Endothelial cell (in vitro differentiated cells): ENCODE measurements at regions not wholly inside any gene's neighbourhood (a gene's known extent, or its start where the extent isn't known, plus 50 kb on each side); places are given as distances from the start of the nearest gene placed in this dataset.

Source experiments
- DNase-seq: peaks from one replicate; pipeline ENCODE4 v3.0.0; 2021; ENCODE audit warnings: low spot score
- H3K27ac Mint-ChIP-seq: one replicate; pipeline ENCODE4 v1.8.0; 2021; ENCODE audit warnings: mixed read lengths, inconsistent platforms; ENCODE audit not compliant: unreplicated experiment
- H3K27me3 Mint-ChIP-seq: one replicate; pipeline ENCODE4 v1.8.0; 2021; ENCODE audit warnings: mild to moderate bottlenecking, moderate library complexity, mixed read lengths, inconsistent platforms; ENCODE audit not compliant: unreplicated experiment
- H3K36me3 Mint-ChIP-seq: one replicate; pipeline ENCODE4 v1.8.0; 2021; ENCODE audit warnings: mild to moderate bottlenecking, low read depth, mixed read lengths, inconsistent platforms; ENCODE audit not compliant: unreplicated experiment
- H3K4me1 Mint-ChIP-seq: one replicate; pipeline ENCODE4 v1.8.0; 2021; ENCODE audit warnings: mild to moderate bottlenecking, mixed read lengths, inconsistent platforms; ENCODE audit not compliant: unreplicated experiment
- H3K4me3 Mint-ChIP-seq: one replicate; pipeline ENCODE4 v1.8.0; 2021; ENCODE audit warnings: mild to moderate bottlenecking, mixed read lengths, inconsistent platforms; ENCODE audit not compliant: unreplicated experiment
- H3K9me3 Mint-ChIP-seq: one replicate; pipeline ENCODE4 v1.8.0; 2021; ENCODE audit warnings: mixed read lengths, inconsistent platforms; ENCODE audit not compliant: unreplicated experiment
- CTCF ChIP-seq: fragments of 200-600 bp; sonication (generic); IDR thresholded peaks from one replicate; pipeline ENCODE4 v1.5.0; 2021; ENCODE audit warnings: antibody characterized with exemption; ENCODE audit not compliant: unreplicated experiment

DNA sequence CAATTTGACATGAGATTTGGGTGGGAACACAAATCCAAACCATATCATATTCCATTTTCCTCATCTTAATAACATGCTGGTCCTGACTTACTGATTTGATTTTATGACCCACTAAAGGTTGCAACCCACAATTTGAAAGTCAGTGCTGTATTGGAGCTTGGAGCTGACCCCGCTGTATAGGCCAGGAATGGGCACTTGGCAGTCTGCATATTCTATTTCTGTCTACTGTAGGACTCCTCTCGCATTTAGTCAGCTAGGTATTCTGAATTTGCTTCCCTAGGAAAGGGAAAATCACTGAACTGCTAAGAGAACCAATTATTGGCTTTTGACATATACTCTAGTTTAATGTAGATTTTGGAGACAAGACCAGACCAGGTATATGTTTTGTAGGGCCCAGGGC, 157.0 kb downstream of the MFSD1 start:
- no peak for DNase-seq
- Mint-ChIP-seq H3K27me3 (peaks cover 1% of the 10 kb centered on the region), H3K4me3 (no peak overlapping the region), H3K9me3 (no peaks in the 10 kb centered on the region), H3K27ac (no peak overlapping the region), H3K36me3 (no peaks in the 10 kb centered on the region), H3K4me1 (no peaks in the 10 kb centered on the region)
- TF ChIP-seq CTCF = no peak

GRCh38 chr3:158961471-158961870, 159.6 kb downstream of the MFSD1 start:
- Mint-ChIP-seq H3K4me1 (no peaks in the 10 kb centered on the region), H3K27ac (no peak overlapping the region), H3K9me3 (no peaks in the 10 kb centered on the region), H3K27me3 (peaks cover 1% of the 10 kb centered on the region), H3K36me3 (no peaks in the 10 kb centered on the region), H3K4me3 (no peak overlapping the region)
- no peak for TF ChIP-seq CTCF
- no peak for DNase-seq

GRCh38 chr3:158961911-158962310, 160.1 kb downstream of the MFSD1 start:
- no peak for TF ChIP-seq CTCF
- Mint-ChIP-seq H3K4me3 (no peak overlapping the region), H3K4me1 (no peaks in the 10 kb centered on the region), H3K36me3 (no peaks in the 10 kb centered on the region), H3K27me3 (peaks cover 1% of the 10 kb centered on the region), H3K27ac (no peak overlapping the region), H3K9me3 (no peaks in the 10 kb centered on the region)
- DNase-seq = no peak

DNA sequence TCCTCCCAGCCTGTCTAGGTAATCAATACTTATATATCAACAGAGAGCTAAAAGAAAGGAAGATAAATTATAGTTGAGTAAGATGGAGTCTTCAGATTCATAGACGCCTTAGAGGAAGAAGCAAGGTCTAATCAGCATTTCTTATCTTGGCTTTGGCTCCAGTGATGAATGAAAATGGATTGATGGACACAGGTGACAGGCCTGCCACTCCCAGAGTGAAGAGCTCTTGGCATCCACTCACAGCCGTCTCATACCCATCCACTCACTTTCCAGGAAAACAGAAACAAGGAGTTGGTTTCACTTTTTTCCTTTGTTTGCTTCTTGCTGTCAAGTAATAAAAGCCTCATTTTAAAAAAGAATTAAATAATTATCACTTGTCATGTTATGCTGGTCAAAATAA, 168.2 kb downstream of the MFSD1 start:
- peaks cover 4% of the 10 kb centered on the region for H3K36me3 Mint-ChIP-seq
- no peak overlapping the region for H3K27ac Mint-ChIP-seq
- no peak for TF ChIP-seq CTCF
- no peak for DNase-seq
- H3K4me3 Mint-ChIP-seq = no peak overlapping the region
- H3K9me3 Mint-ChIP-seq = no peaks in the 10 kb centered on the region
- no peaks in the 10 kb centered on the region for H3K27me3 Mint-ChIP-seq
- peaks cover 26% of the 10 kb centered on the region for H3K4me1 Mint-ChIP-seq

DNA sequence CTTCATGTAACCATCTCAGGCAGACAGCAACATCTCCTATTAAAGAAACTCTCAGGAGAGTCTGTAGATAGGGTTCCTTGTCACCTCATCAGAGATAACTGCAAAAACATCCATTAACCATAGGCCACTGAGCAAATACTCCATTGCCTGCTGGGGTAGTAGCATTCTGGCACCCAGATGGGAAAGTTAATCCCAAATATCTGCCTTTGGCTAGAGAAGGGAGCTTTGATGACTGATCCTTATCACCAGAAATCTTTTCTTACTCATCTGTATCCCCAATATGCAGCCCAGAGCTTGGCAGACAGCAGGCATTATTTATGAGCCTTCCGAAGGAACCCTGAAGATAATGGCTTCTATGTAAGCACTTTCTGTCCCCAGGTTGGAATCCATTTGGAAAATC, 173.1 kb downstream of the MFSD1 start:
- H3K9me3 Mint-ChIP-seq = no peaks in the 10 kb centered on the region

More for the DNA sequence above, 173.1 kb downstream of the MFSD1 start:
- Mint-ChIP-seq H3K27ac (no peak overlapping the region), H3K27me3 (peaks cover 3% of the 10 kb centered on the region), H3K4me1 (peaks cover 19% of the 10 kb centered on the region), H3K36me3 (peaks cover 4% of the 10 kb centered on the region), H3K4me3 (no peak overlapping the region)
- no peak for DNase-seq
- no peak for TF ChIP-seq CTCF
